Neural cell (in vitro differentiated cells): ENCODE measurements at regions not wholly inside any gene's neighbourhood (a gene's known extent, or its start where the extent isn't known, plus 50 kb on each side); places are given as distances from the start of the nearest gene placed in this dataset.

Experiments used
- H2AFZ ChIP-seq: fragments of 200-600, 300-800 bp; sonication (generic), shearing (Covaris generic); 2 replicates; pipeline ENCODE4 v1.6.0; 2014; ENCODE audit warnings: low read depth, mild to moderate bottlenecking, antibody characterized with exemption, low read length, moderate library complexity
- H3F3A ChIP-seq: fragments of 200-600 bp; shearing (Covaris generic); 2 replicates; pipeline ENCODE4 v1.6.1; 2016; ENCODE audit warnings: mild to moderate bottlenecking, moderate library complexity, mixed read lengths, antibody characterized with exemption, low read length; ENCODE audit not compliant: insufficient read depth, poor library complexity, severe bottlenecking
- H3K27ac ChIP-seq: fragments of 200-600, 300-800 bp; sonication (generic), shearing (Covaris generic); 2 replicates; pipeline ENCODE4 v1.5.1; 2014; ENCODE audit warnings: mild to moderate bottlenecking, low read length, moderate library complexity
- H3K27me3 ChIP-seq: fragments of 300-800, 200-600 bp; sonication (generic), shearing (Covaris generic); 2 replicates; pipeline ENCODE4 v1.6.0; 2014; ENCODE audit warnings: mild to moderate bottlenecking, low read depth, low read length, moderate library complexity; ENCODE audit not compliant: insufficient read depth
- H3K36me3 ChIP-seq: fragments of 300-800, 200-600 bp; sonication (generic), shearing (Covaris generic); 2 replicates; pipeline ENCODE4 v1.5.1; 2014; ENCODE audit warnings: mild to moderate bottlenecking, antibody characterized with exemption, low read length, moderate library complexity; ENCODE audit not compliant: insufficient read depth
- H3K4me2 ChIP-seq: fragments of 300-800, 200-600 bp; sonication (generic), shearing (Covaris generic); 2 replicates; pipeline ENCODE4 v1.6.0; 2014; ENCODE audit warnings: mild to moderate bottlenecking, low read length
- H3K4me3 ChIP-seq: fragments of 300-800, 200-600 bp; sonication (generic), shearing (Covaris generic); 2 replicates; pipeline ENCODE4 v1.5.1; 2014; ENCODE audit warnings: mild to moderate bottlenecking, low read length, moderate library complexity
- H3K79me2 ChIP-seq: fragments of 200-600 bp; shearing (Covaris generic); replicated peaks from 2 replicates; pipeline ENCODE4 v1.6.0; 2014; ENCODE audit warnings: mild to moderate bottlenecking, low read length, moderate library complexity; ENCODE audit not compliant: insufficient read depth
- H3K9ac ChIP-seq: fragments of 300-800, 200-600 bp; sonication (generic), shearing (Covaris generic); 2 replicates; pipeline ENCODE4 v1.6.1; 2016; ENCODE audit warnings: mild to moderate bottlenecking, low read length, mixed read lengths
- H3K9me2 ChIP-seq: fragments of 200-600 bp; shearing (Covaris generic); 2 replicates; pipeline ENCODE4 v1.6.1; 2016; ENCODE audit warnings: mild to moderate bottlenecking, low read length, mixed read lengths; ENCODE audit not compliant: insufficient read depth
- H3K9me3 ChIP-seq: fragments of 200-600, 300-800 bp; sonication (generic), shearing (Covaris generic); 2 replicates; pipeline ENCODE4 v1.6.1; 2016; ENCODE audit warnings: mild to moderate bottlenecking, mixed run types, low read length, moderate library complexity, mixed read lengths
- H4K20me1 ChIP-seq: fragments of 200-600 bp; shearing (Covaris generic); 2 replicates; pipeline ENCODE4 v1.6.1; 2016; ENCODE audit warnings: mild to moderate bottlenecking, mixed run types; ENCODE audit not compliant: insufficient read depth
- CTCF ChIP-seq: fragments of 450-650 bp; IDR thresholded peaks from 2 replicates; pipeline ENCODE4 v1.5.1; 2014; ENCODE audit warnings: antibody characterized with exemption, mild to moderate bottlenecking, moderate library complexity; ENCODE audit not compliant: poor library complexity, severe bottlenecking
- EP300 ChIP-seq: fragments of 450-650 bp; conservative IDR thresholded peaks from 2 replicates; pipeline ENCODE4 v1.6.1; 2014; ENCODE audit warnings: antibody characterized with exemption, mild to moderate bottlenecking, moderate library complexity; ENCODE audit not compliant: poor library complexity, severe bottlenecking
- EZH2 ChIP-seq: fragments of 200-600, 300-800 bp; shearing (Covaris generic), sonication (generic); IDR thresholded peaks from 2 replicates; pipeline ENCODE4 v1.6.1; 2014; ENCODE audit warnings: antibody characterized with exemption, low read length, borderline replicate concordance, mild to moderate bottlenecking; ENCODE audit not compliant: insufficient read depth, poor library complexity, severe bottlenecking
- MXI1 ChIP-seq: fragments of 450-650 bp; conservative IDR thresholded peaks from 2 replicates; pipeline ENCODE4 v1.6.1; 2014; ENCODE audit warnings: antibody characterized with exemption, mild to moderate bottlenecking; ENCODE audit not compliant: poor library complexity, severe bottlenecking
- RAD21 ChIP-seq: fragments of 450-650 bp; conservative IDR thresholded peaks from 2 replicates; pipeline ENCODE4 v1.6.1; 2014; ENCODE audit warnings: antibody characterized with exemption, mild to moderate bottlenecking, moderate library complexity
- REST ChIP-seq: IDR thresholded peaks from 2 replicates; pipeline ENCODE4 v1.6.1; 2012; ENCODE audit warnings: borderline replicate concordance
- SMC3 ChIP-seq: fragments of 450-650 bp; conservative IDR thresholded peaks from 2 replicates; pipeline ENCODE4 v1.6.1; 2014; ENCODE audit warnings: antibody characterized with exemption, mild to moderate bottlenecking, moderate library complexity; ENCODE audit not compliant: poor library complexity

- H3K9me3 ChIP-seq, result no peaks in the 10 kb centered on the region
These were observed 1797.9 kb upstream of the PIK3C3 start for GRCh38 chr18:40157120-40157519.

GRCh38 chr18:40152859-40153258, 1802.2 kb upstream of the PIK3C3 start:
- Histone ChIP-seq H3K9me3 (no peaks in the 10 kb centered on the region), H3K4me3 (no peak overlapping the region), H2AFZ (no peak overlapping the region), H3K27ac (no peak overlapping the region), H3F3A (no peaks in the 10 kb centered on the region), H3K79me2 (no peaks in the 10 kb centered on the region), H4K20me1 (no peaks in the 10 kb centered on the region), H3K36me3 (no peaks in the 10 kb centered on the region), H3K9ac (no peak overlapping the region), H3K9me2 (no peaks in the 10 kb centered on the region), H3K27me3 (no peaks in the 10 kb centered on the region), H3K4me2 (no peak overlapping the region)
- TF ChIP-seq CTCF (no peak), RAD21 (no peak), REST (no peak), SMC3 (no peak), EZH2 (no peak), MXI1 (no peak), EP300 (no peak)

More at GRCh38 chr18:40157120-40157519, 1797.9 kb upstream of the PIK3C3 start:
- H2AFZ ChIP-seq, result no peak overlapping the region
- TF ChIP-seq SMC3 (no peak), RAD21 (no peak), MXI1 (no peak), REST (no peak), CTCF (no peak), EZH2 (no peak)
- no peaks in the 10 kb centered on the region for H3K36me3 ChIP-seq
- H3K9me2 ChIP-seq, result no peaks in the 10 kb centered on the region
- no peaks in the 10 kb centered on the region for H3K27me3 ChIP-seq
- H3K79me2 ChIP-seq, result no peaks in the 10 kb centered on the region
- H3F3A ChIP-seq, result no peaks in the 10 kb centered on the region
- H3K27ac ChIP-seq, result no peak overlapping the region
- H3K9ac ChIP-seq, result no peak overlapping the region
- no peak overlapping the region for H3K4me3 ChIP-seq
- H3K4me2 ChIP-seq, result no peak overlapping the region
- no peaks in the 10 kb centered on the region for H4K20me1 ChIP-seq
